Stimulated activated CD4-positive, alpha-beta T cell treated with anti-CD3 and anti-CD28 coated beads, Interleukin-15, amount 100 ng/mL, for 24 hours (primary cell): ENCODE measurements at regions not wholly inside any gene's neighbourhood (a gene's known extent, or its start where the extent isn't known, plus 50 kb on each side); places are given as distances from the start of the nearest gene placed in this dataset.

Source experiments
- DNase-seq: peaks from one replicate; pipeline ENCODE4 v3.0.0-alpha.2; 2020

GRCh38 chr17:77343031-77343800 is 202.4 kb downstream of the SEC14L1 start:
- no peak for DNase-seq

- no peak for DNase-seq
Measured at GRCh38 chr17:77344038-77344437, 203.3 kb downstream of the SEC14L1 start.

- DNase-seq: no peak
Measured at GRCh38 chr17:77345260-77345910, 204.6 kb downstream of the SEC14L1 start.

GRCh38 chr17:77346765-77347164 is 206.0 kb downstream of the SEC14L1 start:
- no peak for DNase-seq

- no peak for DNase-seq
Measured at GRCh38 chr17:77347544-77347943, 206.8 kb downstream of the SEC14L1 start.

DNA sequence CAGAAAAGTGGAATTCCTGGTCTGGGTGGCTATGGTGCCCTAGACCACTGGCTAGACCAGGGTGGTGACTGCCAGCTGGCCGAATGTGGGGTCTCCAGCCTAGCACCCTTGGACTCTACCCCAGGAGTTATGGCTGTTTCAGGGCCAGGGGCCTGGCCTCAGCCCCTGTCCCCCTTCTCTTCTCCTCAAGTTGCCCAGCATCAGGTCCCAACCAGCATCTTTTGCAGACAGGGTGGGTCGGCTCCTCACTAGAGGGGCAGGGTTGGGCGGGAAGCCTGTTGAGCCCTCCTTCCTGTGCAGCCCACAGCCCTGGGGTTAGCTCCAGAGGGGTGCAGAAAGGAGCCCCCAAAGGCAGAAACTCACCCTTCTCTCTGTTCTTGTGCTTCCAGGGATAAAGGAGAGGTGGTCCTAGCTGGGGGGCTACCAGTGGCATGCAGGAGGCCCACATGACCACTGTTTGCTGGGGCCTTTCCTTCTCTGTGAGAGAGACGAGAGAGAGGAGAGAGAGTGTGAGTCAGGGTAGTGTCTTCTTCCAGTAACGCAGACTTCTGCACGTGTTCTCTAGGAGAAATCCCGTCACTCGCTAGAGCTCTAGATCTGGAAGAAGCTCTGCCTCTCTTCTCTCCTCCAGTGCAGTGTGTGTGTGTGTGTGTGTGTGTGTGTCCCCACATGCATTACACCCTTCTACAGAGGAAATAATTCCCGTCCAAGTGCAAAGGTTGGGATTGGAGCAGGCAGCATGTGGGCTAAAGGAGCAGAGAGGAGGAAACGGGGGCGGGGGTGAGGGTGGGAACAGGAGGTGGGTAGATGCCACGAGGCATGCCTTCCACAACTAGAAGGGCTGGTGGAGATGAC is 209.4 kb downstream of the SEC14L1 start:
- DNase-seq: no peak

DNA sequence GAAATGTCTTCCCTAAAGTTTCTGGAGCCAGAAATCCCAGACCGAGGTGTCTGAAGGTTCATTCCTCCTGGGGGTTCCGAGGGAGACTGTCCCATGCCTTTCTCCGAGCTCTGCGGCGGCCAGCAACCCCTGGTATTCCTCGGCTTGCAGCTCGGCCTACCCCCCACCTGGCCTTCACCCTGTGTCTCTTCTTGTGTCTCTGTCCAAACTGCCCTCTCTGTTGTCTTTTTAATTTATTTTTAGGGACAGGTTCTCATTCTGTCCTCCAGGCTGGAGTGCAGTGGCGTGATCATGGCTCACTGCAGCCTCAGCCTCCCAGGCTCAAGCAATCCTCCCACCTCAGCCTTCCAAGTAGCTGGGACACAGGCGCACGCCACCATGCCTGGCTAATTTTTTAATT is 211.7 kb downstream of the SEC14L1 start:
- no peak for DNase-seq

GRCh38 chr17:77352996-77353395 is 212.2 kb downstream of the SEC14L1 start:
- no peak for DNase-seq

DNA sequence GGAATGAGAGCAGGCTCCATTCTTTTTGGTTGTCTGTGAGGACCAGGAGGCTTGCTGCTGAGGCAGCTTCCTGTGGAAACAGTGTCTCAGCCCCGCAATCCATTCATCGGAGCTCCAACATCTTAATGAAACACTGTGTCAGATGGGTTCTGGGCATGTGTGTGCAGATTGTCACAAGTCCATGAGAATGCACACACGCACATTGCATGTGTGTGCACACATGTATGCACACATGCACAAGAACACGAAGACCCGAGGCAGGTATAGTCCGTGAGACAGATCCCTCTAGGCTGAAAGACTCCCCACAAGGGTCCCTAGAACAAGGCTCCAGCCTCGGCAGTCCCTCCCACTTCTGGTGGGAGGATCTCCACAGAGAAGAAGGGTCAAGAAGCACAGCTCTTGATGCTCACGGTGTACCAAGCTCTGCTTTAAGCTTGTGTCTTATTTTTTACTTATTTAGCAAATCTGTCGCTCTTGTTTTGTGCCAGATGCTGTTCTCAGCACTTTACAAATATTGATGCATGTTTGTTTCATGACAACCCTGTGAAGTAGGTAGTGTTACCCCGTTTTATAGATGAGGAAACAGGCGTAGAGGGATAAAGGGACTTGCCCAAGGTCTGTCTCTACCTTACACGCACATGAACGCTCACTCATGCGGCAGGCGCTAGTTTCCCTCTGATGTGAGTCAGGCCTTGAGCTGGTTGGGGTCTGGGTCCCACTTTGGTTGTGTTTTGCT is 213.1 kb downstream of the SEC14L1 start:
- no peak for DNase-seq

GRCh38 chr17:77354420-77354669 is 213.6 kb downstream of the SEC14L1 start:
- no peak for DNase-seq

- no peak for DNase-seq
Measured at GRCh38 chr17:77354670-77355455, 214.1 kb downstream of the SEC14L1 start.

DNA sequence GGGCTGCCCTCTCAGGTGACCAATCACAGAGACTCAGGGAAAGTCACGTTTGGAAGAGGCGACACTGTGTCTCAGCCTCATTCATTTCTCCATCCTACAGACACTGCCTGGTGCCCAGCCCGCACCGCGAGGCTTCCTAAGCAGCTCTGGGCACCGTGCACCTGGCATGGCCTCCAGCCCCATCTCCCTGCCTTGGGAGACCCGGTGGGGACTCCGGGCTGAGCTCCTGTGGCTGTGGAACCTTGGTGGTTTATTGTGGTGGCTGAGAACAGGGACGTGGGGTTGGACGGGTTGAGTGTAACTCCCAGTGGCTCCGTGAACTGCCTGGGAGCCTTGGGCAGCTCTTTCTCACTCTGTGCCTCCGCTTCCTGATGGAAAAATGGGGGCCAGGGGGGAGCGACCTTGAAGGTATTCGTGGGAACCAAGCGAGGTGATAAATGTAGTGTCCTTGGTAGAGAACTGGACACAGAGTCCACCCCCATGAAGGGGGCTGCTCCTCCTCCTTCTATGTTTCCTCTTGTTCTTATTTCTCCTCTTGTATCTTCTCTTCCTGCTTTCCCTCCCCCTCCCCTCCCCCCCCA is 215.4 kb downstream of the SEC14L1 start:
- no peak for DNase-seq

DNA sequence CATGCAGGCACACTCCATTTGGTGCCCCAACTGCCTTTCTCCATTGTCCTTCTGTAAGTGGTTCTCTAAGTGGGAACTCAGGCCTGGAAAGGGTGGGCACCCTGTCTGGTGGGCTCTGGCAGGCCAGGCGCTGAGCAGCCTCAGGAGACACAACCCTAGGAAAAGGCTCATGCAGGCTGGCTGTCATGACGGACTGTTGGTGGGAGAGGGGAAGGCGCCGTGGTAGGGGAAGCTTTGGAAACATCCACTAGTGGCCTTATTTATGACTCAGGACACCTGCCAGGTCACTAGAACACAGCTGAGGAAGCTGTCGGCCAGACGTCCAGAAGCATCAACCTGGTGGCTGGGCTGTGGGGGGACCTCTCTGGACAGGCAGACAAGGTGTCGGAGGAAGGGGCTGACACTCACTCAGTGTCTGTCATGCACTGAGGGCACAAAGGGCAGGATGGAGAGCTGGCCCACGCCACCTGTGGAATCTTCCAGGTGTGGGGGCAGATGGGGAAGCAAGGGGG is 216.0 kb downstream of the SEC14L1 start:
- no peak for DNase-seq

GRCh38 chr17:77358801-77359200 is 218.0 kb downstream of the SEC14L1 start:
- no peak for DNase-seq

GRCh38 chr17:77359236-77359635 is 218.5 kb downstream of the SEC14L1 start:
- no peak for DNase-seq

DNA sequence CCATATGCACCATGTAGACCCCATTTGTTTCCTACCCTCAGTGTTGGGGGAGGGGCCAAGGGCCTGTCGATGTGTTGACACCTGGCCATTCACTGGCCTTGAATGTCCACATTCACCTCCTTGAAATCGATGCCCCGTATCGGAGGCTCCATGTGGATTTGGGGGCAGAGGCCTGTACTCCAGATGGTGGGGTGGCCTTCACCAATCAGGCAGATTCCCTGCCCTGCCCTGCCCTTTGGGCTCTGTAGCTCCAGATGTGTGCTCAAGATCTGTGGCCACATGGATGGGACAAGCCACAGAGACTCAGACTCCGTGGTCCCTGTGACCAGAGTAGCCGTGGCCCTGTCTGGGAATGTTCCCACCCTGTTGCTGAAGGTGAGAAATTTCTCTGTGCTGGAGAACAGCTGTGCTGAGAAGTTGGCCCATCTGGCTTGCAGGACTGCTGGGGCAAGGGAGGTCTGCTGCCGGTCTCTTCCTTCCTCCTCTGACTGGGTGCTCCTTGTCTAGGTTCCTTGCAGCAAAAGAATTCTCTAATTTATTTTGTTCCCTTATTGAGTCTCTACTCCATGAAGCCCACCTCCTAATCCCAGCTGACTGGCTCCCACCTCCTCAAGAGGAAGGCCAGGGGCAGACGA is 221.3 kb downstream of the SEC14L1 start:
- DNase-seq: no peak

GRCh38 chr17:77363821-77364361 is 223.1 kb downstream of the SEC14L1 start:
- DNase-seq: peak; percentile 66

- DNase-seq: no peak
Measured at GRCh38 chr17:77364381-77364911, 223.7 kb downstream of the SEC14L1 start.

GRCh38 chr17:77364941-77365583 is 224.3 kb downstream of the SEC14L1 start:
- no peak for DNase-seq

- DNase-seq: peak; percentile 41
Measured at GRCh38 chr17:77365584-77366186, 224.9 kb downstream of the SEC14L1 start.
